Testis (tissue), 2 donors: ENCODE measurements at regions not wholly inside any gene's neighbourhood (a gene's known extent, or its start where the extent isn't known, plus 50 kb on each side); places are given as distances from the start of the nearest gene placed in this dataset.

ENCODE experiments used
- POLR2A ChIP-seq: fragments of 450-650 bp; IDR thresholded peaks from one replicate; pipeline ENCODE4 v1.6.1; 2017; ENCODE audit warnings: antibody characterized with exemption, mild to moderate bottlenecking, moderate library complexity
- TF ChIP-seq, protein P1 (sequence below), 3 experiments: fragments of 450-650 bp in 2 of 3; fragments of 200-600 bp in 1 of 3; sonication (generic) in 1 of 3; IDR thresholded peaks; one replicate each; pipeline ENCODE4 v1.5.1; 2016 to 2019; ENCODE audit warnings: antibody characterized with exemption in 3 of 3, mild to moderate bottlenecking in 2 of 3, moderate library complexity in 1 of 3

DNA sequence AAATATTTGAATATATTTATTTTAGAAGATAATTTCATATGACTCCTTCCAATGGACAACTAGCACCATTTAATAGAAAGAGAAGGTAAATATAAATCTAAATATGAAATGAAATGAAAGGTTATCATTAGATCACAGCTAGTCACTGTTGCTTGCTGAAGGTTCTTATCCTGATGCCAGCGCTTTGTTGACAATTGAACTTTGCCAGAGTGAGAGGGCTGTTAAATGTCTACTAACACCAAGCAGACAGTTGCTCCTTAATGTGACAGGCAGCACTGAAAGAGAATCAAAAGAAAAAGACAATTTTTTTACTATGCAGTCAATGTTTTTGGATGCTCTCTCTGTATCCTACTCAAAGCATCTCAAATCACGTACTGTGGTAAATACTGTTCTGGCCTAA lies 152.6 kb upstream of the SEMA6A start:
- TF ChIP-seq, protein P1, sequence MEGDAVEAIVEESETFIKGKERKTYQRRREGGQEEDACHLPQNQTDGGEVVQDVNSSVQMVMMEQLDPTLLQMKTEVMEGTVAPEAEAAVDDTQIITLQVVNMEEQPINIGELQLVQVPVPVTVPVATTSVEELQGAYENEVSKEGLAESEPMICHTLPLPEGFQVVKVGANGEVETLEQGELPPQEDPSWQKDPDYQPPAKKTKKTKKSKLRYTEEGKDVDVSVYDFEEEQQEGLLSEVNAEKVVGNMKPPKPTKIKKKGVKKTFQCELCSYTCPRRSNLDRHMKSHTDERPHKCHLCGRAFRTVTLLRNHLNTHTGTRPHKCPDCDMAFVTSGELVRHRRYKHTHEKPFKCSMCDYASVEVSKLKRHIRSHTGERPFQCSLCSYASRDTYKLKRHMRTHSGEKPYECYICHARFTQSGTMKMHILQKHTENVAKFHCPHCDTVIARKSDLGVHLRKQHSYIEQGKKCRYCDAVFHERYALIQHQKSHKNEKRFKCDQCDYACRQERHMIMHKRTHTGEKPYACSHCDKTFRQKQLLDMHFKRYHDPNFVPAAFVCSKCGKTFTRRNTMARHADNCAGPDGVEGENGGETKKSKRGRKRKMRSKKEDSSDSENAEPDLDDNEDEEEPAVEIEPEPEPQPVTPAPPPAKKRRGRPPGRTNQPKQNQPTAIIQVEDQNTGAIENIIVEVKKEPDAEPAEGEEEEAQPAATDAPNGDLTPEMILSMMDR (IDR thresholded peaks at IDR 0.05) = no peak
- no peak for TF ChIP-seq POLR2A
